HEK293T (cell line): ENCODE measurements at regions not wholly inside any gene's neighbourhood (a gene's known extent, or its start where the extent isn't known, plus 50 kb on each side); places are given as distances from the start of the nearest gene placed in this dataset.

Experiments
- FOXA1 ChIP-seq: fragments of 450-650 bp; IDR thresholded peaks from 2 replicates; pipeline ENCODE4 v1.6.1; 2016; ENCODE audit warnings: mild to moderate bottlenecking
- FOXM1 ChIP-seq: fragments of 450-650 bp; IDR thresholded peaks from 2 replicates; pipeline ENCODE4 v1.6.1; 2017; ENCODE audit warnings: mild to moderate bottlenecking, borderline replicate concordance
- SP1 ChIP-seq: fragments of 450-650 bp; IDR thresholded peaks from 2 replicates; pipeline ENCODE4 v1.6.1; 2017

GRCh38 chr15:62770752-62771151 lies 271.8 kb upstream of the TPM1 start:
- TF ChIP-seq SP1: no peak
- no peak for TF ChIP-seq FOXM1
- TF ChIP-seq FOXA1: no peak
